Prostate gland (tissue), 2 donors: ENCODE measurements at regions not wholly inside any gene's neighbourhood (a gene's known extent, or its start where the extent isn't known, plus 50 kb on each side); places are given as distances from the start of the nearest gene placed in this dataset.
"Not testable (repeated sequence)": the region's sequence is repeated elsewhere in the genome, so short reads cannot be mapped to it uniquely, and the experiment has no call there.

ENCODE experiments used
- DNase-seq: peaks from one replicate; pipeline ENCODE4 v3.0.0-alpha.2; 2019; ENCODE audit warnings: low spot score
- H3K27ac ChIP-seq, 2 donors: fragments of 200-600 bp; sonication (generic); 2 replicates each; pipeline ENCODE4 v1.5.1; 2017 to 2019
- H3K27me3 ChIP-seq: fragments of 200-600 bp; sonication (generic); replicated peaks from 2 replicates; pipeline ENCODE4 v1.5.1; 2019; ENCODE audit not compliant: insufficient read depth
- H3K36me3 ChIP-seq, 2 donors: fragments of 200-600 bp; sonication (generic); 1 replicate in 1 of 2; 2 replicates in 1 of 2; pipeline versions ENCODE4 v1.5.1 to v1.8.1; 2017 to 2019
- H3K4me1 ChIP-seq: fragments of 200-600 bp; sonication (generic); replicated peaks from 2 replicates; pipeline ENCODE4 v1.5.1; 2019
- H3K4me3 ChIP-seq, 2 donors: fragments of 200-600 bp; sonication (generic); 2 replicates each; pipeline ENCODE4 v1.5.1; 2017 to 2019
- H3K9me3 ChIP-seq: fragments of 200-600 bp; sonication (generic); 2 replicates; pipeline ENCODE4 v1.5.1; 2017
- POLR2A ChIP-seq: fragments of 450-650 bp; IDR thresholded peaks from one replicate; pipeline ENCODE4 v1.6.1; 2016; ENCODE audit warnings: antibody characterized with exemption, mild to moderate bottlenecking
- POLR2AphosphoS5 ChIP-seq: sonication (generic); formaldehyde crosslinking; IDR thresholded peaks from one replicate; pipeline ENCODE4 v1.6.1; 2017; ENCODE audit warnings: antibody characterized with exemption
- WGBS: methylation state at CpG from one replicate; pipeline ENCODE4 v1.1.5; 2018; 5-methylcytosine and 5-hydroxymethylcytosine counted together
- intact Hi-C: fragments of 100-400 bp; cut with DNase I; formaldehyde crosslinking; loops from one replicate; pipeline ENCODE4 v1.14.2; 2022
- TF ChIP-seq, protein P1 (sequence below), 4 experiments: fragments of 200-600 bp in 2 of 4; fragments of 450-650 bp in 2 of 4; sonication (generic) in 2 of 4; IDR thresholded peaks; 1 replicate in 3 of 4; 2 replicates in 1 of 4; pipeline ENCODE4 v1.5.1; 2016 to 2019; ENCODE audit warnings: antibody characterized with exemption in 4 of 4, mild to moderate bottlenecking in 2 of 4, moderate library complexity in 2 of 4

DNA sequence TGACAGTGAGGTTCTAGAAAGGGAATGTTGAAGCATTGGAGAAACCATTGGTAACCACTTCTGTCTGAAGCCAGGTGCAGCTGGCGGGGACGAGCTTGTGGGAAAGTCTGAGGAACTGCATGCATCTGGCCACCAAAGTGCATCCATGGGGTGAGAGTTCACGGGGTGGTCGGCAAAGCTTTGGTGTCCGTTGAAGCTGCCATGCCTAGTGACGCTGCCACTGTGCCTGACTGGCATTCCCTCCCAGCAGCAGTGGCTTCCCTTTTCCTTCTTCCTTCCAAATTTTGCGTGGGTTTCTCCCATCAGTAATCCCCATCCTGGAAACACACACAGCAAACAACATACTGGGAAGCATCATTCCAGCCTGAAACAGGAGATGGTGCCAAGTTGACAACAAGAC lies 145.7 kb upstream of the ALDH1B1 start:
- intact Hi-C loops = no loop called here
- 96% methylated on average over 7 of the region's 7 CpGs for WGBS

DNA sequence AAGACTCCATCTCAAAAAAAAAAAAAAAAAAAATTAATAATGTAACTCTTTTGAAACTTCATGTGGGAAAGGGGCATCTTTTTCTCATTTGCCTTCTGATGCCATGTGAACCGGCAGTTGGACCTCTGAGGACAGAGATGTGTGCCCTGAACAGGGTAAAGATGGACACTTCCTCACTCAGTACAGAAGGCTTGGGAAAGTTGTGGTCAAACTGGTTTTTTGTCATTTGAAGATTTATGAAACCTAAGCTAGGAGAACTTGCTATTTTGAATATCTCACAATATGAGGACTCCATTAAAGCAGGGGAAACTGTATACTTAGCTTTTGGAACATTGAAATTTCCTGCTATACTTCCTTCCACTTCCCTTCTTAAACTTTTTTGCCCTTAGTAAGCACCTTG lies 147.5 kb upstream of the ALDH1B1 start:
- no peak for DNase-seq
- no peaks in the 10 kb centered on the region for H3K4me1 ChIP-seq
- no peaks in the 10 kb centered on the region for H3K9me3 ChIP-seq
- H3K27ac ChIP-seq = no peak overlapping the region
- TF ChIP-seq POLR2A (no peak), POLR2AphosphoS5 (no peak)
- TF ChIP-seq, protein P1, sequence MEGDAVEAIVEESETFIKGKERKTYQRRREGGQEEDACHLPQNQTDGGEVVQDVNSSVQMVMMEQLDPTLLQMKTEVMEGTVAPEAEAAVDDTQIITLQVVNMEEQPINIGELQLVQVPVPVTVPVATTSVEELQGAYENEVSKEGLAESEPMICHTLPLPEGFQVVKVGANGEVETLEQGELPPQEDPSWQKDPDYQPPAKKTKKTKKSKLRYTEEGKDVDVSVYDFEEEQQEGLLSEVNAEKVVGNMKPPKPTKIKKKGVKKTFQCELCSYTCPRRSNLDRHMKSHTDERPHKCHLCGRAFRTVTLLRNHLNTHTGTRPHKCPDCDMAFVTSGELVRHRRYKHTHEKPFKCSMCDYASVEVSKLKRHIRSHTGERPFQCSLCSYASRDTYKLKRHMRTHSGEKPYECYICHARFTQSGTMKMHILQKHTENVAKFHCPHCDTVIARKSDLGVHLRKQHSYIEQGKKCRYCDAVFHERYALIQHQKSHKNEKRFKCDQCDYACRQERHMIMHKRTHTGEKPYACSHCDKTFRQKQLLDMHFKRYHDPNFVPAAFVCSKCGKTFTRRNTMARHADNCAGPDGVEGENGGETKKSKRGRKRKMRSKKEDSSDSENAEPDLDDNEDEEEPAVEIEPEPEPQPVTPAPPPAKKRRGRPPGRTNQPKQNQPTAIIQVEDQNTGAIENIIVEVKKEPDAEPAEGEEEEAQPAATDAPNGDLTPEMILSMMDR (IDR thresholded peaks at IDR 0.05) = no peak
- no peak overlapping the region for H3K4me3 ChIP-seq
- 74% methylated on average over 1 of the region's 1 CpG for WGBS
- intact Hi-C loops = no loop called here
- no peaks in the 10 kb centered on the region for H3K36me3 ChIP-seq
- no peaks in the 10 kb centered on the region for H3K27me3 ChIP-seq

More for the DNA sequence above, 145.7 kb upstream of the ALDH1B1 start:
- H3K36me3 ChIP-seq = no peaks in the 10 kb centered on the region
- H3K4me1 ChIP-seq = no peaks in the 10 kb centered on the region
- DNase-seq = no peak
- no peaks in the 10 kb centered on the region for H3K9me3 ChIP-seq
- no peak overlapping the region for H3K27ac ChIP-seq
- H3K4me3 ChIP-seq = no peak overlapping the region
- no peaks in the 10 kb centered on the region for H3K27me3 ChIP-seq
- TF ChIP-seq, protein P1 (IDR thresholded peaks at IDR 0.05) = no peak
- TF ChIP-seq POLR2AphosphoS5 = no peak
- TF ChIP-seq POLR2A = no peak

DNA sequence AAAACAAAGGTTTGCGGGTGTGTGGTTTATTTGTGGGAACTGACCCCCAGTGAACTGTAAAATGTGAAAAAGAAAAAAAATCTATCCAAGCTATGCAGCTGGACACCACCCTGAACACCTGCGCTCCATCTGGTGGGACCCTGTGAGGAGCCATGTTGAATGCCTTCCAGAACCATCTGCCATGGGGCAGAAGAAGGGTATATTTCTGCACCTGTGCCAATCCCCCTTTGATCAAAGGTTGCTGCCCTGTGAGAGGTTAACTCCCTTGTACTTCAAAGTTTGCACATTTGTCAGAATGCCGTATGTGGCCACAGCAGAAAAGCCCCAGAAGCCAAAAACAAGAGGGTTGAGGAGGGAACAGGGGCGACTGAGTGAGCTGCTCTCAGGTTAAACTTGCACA lies 148.5 kb upstream of the ALDH1B1 start:
- Histone ChIP-seq H3K27me3 (no peaks in the 10 kb centered on the region), H3K4me3 (no peak overlapping the region), H3K27ac (no peak overlapping the region), H3K36me3 (no peaks in the 10 kb centered on the region), H3K4me1 (no peaks in the 10 kb centered on the region), H3K9me3 (no peaks in the 10 kb centered on the region)
- 79% methylated on average over 4 of the region's 4 CpGs for WGBS
- TF ChIP-seq, protein P1 (IDR thresholded peaks at IDR 0.05) = no peak
- TF ChIP-seq POLR2A (no peak), POLR2AphosphoS5 (no peak)
- no peak for DNase-seq
- intact Hi-C loops = no loop called here

DNA sequence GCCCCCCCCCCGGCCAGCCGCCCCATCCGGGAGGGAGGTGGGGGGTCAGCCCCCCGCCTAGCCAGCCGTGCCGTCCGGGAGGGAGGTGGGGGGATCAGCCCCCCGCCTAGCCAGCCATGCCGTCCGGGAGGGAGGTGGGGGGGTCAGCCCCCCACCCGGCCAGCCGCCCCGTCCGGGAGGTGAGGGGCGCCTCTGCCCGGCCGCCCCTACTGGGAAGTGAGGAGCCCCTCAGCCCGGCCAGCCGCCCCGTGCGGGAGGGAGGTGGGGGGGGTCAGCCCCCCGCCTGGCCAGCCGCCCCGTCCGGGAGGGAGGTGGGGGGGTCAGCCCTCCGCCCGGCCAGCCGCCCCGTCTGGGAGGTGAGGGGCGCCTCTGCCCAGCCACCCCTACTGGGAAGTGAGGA lies 150.4 kb upstream of the ALDH1B1 start:
- H3K27ac ChIP-seq, H3K4me3 ChIP-seq, H3K4me1 ChIP-seq, H3K36me3 ChIP-seq, H3K9me3 ChIP-seq, H3K27me3 ChIP-seq, intact Hi-C loops, DNase-seq: not testable (repeated sequence)
- WGBS = no CpG with 5 or more reads among the region's 30 CpGs

DNA sequence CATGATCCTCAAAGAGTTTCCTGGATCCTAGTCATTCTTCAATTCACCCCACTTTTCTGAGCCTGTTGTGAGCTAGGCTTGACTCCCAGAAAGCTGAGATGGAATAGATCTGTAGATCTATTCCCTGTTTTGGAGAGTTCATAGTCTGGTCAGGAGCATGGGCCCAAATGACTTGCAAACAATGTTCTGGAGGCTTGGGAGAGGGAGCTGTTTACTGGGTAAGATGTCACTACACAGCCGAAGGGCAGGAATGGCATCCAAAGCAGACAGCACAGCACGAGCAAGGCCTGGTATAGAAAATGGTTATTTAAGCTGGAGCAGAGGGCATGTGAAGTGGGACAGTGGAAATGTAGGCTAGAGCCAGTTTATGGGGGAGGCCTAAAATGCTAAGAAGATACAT lies 152.5 kb upstream of the ALDH1B1 start:
- no peak overlapping the region for H3K27ac ChIP-seq
- WGBS = 98% methylated on average over 2 of the region's 2 CpGs
- H3K9me3 ChIP-seq = no peaks in the 10 kb centered on the region
- intact Hi-C loops = no loop called here
- no peaks in the 10 kb centered on the region for H3K36me3 ChIP-seq
- H3K4me1 ChIP-seq = no peaks in the 10 kb centered on the region
- H3K27me3 ChIP-seq = no peaks in the 10 kb centered on the region
- TF ChIP-seq, protein P1 (IDR thresholded peaks at IDR 0.05) = no peak
- TF ChIP-seq POLR2A (no peak), POLR2AphosphoS5 (no peak)
- no peak for DNase-seq
- no peak overlapping the region for H3K4me3 ChIP-seq
